ENCODE measurements at regions not wholly inside any gene's neighbourhood (a gene's known extent, or its start where the extent isn't known, plus 50 kb on each side); places are given as distances from the start of the nearest gene placed in this dataset.

GRCh38 chr5:101024299-101024698 lies 121.2 kb upstream of the ST8SIA4 start (continued):
- TF ChIP-seq ZNF114 (CRISPR knock-in tag; IDR thresholded peaks at IDR 0.05) (no peak), EZH2 (IDR thresholded peaks at IDR 0.05; ENCODE audit: low read depth, unreplicated experiment) (no peak), ETS1 (IDR thresholded peaks at IDR 0.05) (no peak), CREB1 (CRISPR knock-in tag; IDR thresholded peaks at IDR 0.05; ENCODE audit: low read depth) (no peak), CTCF (conservative IDR thresholded peaks at IDR 0.05; ENCODE audit: low read depth in 2 of 2) (no peak), POLR2AphosphoS5 (IDR thresholded peaks at IDR 0.05; ENCODE audit: low read depth) (no peak), REST (IDR thresholded peaks at IDR 0.05; ENCODE audit: unreplicated experiment) (no peak), STAT1 (IDR thresholded peaks at IDR 0.05; ENCODE audit: unreplicated experiment) (no peak)

GRCh38 chr5:101018299-101018698 lies 115.2 kb upstream of the ST8SIA4 start:
- Histone ChIP-seq H3K79me2 (replicated peaks; ENCODE audit: insufficient read depth) (no peaks in the 10 kb centered on the region), H3K9me2 (ENCODE audit: insufficient read depth) (0 out of 2 replicates have a peak, but pooled peaks cover 2% of the 10 kb centered on the region), H3K4me3 (no peak overlapping the region), H3K4me2 (no peak overlapping the region), H3K36me3 (ENCODE audit: insufficient read depth) (no peaks in the 10 kb centered on the region), H3K4me1 (ENCODE audit: insufficient read depth) (no peaks in the 10 kb centered on the region), H4K20me1 (replicated peaks; ENCODE audit: insufficient read depth) (no peaks in the 10 kb centered on the region), H2AFZ (no peak overlapping the region; the same call in 1 of the 2 replicates), H3K27ac (ENCODE audit: low read depth) (no peak overlapping the region), H3F3A (replicated peaks; ENCODE audit: low read depth) (no peaks in the 10 kb centered on the region), H3K27me3 (ENCODE audit: insufficient read depth) (no peaks in the 10 kb centered on the region)
- DNase-seq (ENCODE audit: low spot score), result no peak
- no peaks in the 10 kb centered on the region for H3K4me1 Mint-ChIP-seq
- H3K4me3 Mint-ChIP-seq, result no peak overlapping the region
- no peaks in the 10 kb centered on the region for H3K27me3 Mint-ChIP-seq (ENCODE audit: insufficient read depth, low read depth, poor library complexity)
- no peak overlapping the region for H3K27ac Mint-ChIP-seq
- H3K36me3 Mint-ChIP-seq (ENCODE audit: low read depth), result no peaks in the 10 kb centered on the region
- ATAC-seq, result no peak
- no peaks in the 10 kb centered on the region; the same call in 2 of the 3 replicates for H3K9me3 Mint-ChIP-seq
- no peak for TF ChIP-seq STAT1 (IDR thresholded peaks at IDR 0.05; ENCODE audit: unreplicated experiment)
- no peak for TF ChIP-seq ZNF331 (CRISPR knock-in tag; IDR thresholded peaks at IDR 0.05; ENCODE audit: low read depth)
- no peak for TF ChIP-seq ZNF114 (CRISPR knock-in tag; IDR thresholded peaks at IDR 0.05)
- no peak for TF ChIP-seq NANOG (IDR thresholded peaks at IDR 0.05; ENCODE audit: borderline replicate concordance)
- TF ChIP-seq POLR2AphosphoS5 (IDR thresholded peaks at IDR 0.05; ENCODE audit: low read depth), result no peak
- no peak for TF ChIP-seq ETS1 (IDR thresholded peaks at IDR 0.05)
- TF ChIP-seq CREB1 (CRISPR knock-in tag; IDR thresholded peaks at IDR 0.05; ENCODE audit: low read depth), result no peak
- no peak for TF ChIP-seq EZH2phosphoT487 (IDR thresholded peaks at IDR 0.05; ENCODE audit: unreplicated experiment)
- no peak for TF ChIP-seq EZH2 (IDR thresholded peaks at IDR 0.05; ENCODE audit: low read depth, unreplicated experiment)
- no peak for TF ChIP-seq JUNB (IDR thresholded peaks at IDR 0.05; ENCODE audit: unreplicated experiment)
- no peak for TF ChIP-seq REST (IDR thresholded peaks at IDR 0.05; ENCODE audit: unreplicated experiment)
- TF ChIP-seq CTCF (conservative IDR thresholded peaks at IDR 0.05; ENCODE audit: low read depth in 2 of 2), result no peak
